ENCODE measurements at regions not wholly inside any gene's neighbourhood (a gene's known extent, or its start where the extent isn't known, plus 50 kb on each side); places are given as distances from the start of the nearest gene placed in this dataset.

DNA sequence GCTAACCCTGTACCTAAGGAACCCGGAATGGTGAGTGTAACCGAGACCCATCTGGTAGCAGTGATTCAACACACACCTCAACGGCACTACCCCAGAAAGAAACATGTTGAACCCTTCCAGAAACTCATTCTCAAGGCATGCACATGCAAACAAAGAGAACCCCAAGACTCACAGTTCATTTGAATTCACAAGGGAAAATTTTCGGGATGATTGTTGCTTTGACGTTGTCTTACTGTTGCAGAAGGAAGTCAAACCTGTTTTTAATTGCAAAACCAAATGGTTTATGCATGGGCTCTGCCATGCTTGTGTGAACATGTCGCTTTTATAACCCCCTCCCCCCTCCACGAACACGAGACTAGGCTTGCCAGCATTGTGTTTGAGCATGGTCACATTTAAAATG lies 539.7 kb downstream of the GATA3 start:
- WGBS, result 42% methylated on average over 8 of the region's 8 CpGs
- no peaks in the 10 kb centered on the region for H3K27me3 ChIP-seq (replicated peaks; ENCODE audit: insufficient read depth)
- no peak overlapping the region for H3K27ac ChIP-seq
- no peaks in the 10 kb centered on the region for H3K36me3 ChIP-seq
- TF ChIP-seq POLR2A (IDR thresholded peaks at IDR 0.05) (no peak), POLR2AphosphoS5 (IDR thresholded peaks at IDR 0.05) (peak; percentile 31)
- no peaks in the 10 kb centered on the region for H3K4me1 ChIP-seq (replicated peaks)
- H3K4me3 ChIP-seq, result no peak overlapping the region
- DNase-seq (ENCODE audit: low spot score), result peak; percentile 31
- intact Hi-C loops (cut with DNase I), result no loop called here
- no peaks in the 10 kb centered on the region for H3K9me3 ChIP-seq

DNA sequence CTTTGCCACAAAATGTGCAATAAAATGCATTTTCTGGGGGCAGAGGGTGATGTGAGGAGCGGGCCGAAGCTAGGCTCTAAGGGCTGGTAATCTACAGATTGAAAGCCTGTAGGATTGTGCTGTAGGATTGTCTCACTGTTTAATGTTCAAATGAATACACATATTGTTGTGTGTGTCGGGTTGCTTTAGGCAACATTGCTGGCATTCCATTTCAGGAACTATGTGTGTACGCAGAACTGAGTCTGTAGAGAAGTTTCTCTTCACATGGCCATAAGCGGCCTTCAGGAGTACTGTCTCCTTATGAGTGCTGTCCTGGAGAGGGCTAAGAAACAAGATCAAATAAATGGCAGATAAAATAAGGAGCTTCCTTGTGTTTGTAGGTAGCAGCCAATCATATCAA lies 540.2 kb downstream of the GATA3 start:
- intact Hi-C loops (cut with DNase I), result no loop called here
- H3K36me3 ChIP-seq, result no peaks in the 10 kb centered on the region
- WGBS, result 60% methylated on average over 5 of the region's 5 CpGs
- no peak overlapping the region for H3K27ac ChIP-seq
- no peaks in the 10 kb centered on the region for H3K27me3 ChIP-seq (replicated peaks; ENCODE audit: insufficient read depth)
- DNase-seq (ENCODE audit: low spot score), result no peak
- H3K4me3 ChIP-seq, result no peak overlapping the region
- TF ChIP-seq POLR2AphosphoS5 (IDR thresholded peaks at IDR 0.05), result no peak
- no peak for TF ChIP-seq POLR2A (IDR thresholded peaks at IDR 0.05)
- TF ChIP-seq, protein P1, sequence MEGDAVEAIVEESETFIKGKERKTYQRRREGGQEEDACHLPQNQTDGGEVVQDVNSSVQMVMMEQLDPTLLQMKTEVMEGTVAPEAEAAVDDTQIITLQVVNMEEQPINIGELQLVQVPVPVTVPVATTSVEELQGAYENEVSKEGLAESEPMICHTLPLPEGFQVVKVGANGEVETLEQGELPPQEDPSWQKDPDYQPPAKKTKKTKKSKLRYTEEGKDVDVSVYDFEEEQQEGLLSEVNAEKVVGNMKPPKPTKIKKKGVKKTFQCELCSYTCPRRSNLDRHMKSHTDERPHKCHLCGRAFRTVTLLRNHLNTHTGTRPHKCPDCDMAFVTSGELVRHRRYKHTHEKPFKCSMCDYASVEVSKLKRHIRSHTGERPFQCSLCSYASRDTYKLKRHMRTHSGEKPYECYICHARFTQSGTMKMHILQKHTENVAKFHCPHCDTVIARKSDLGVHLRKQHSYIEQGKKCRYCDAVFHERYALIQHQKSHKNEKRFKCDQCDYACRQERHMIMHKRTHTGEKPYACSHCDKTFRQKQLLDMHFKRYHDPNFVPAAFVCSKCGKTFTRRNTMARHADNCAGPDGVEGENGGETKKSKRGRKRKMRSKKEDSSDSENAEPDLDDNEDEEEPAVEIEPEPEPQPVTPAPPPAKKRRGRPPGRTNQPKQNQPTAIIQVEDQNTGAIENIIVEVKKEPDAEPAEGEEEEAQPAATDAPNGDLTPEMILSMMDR (IDR thresholded peaks at IDR 0.05), result no peak
- H3K9me3 ChIP-seq, result no peaks in the 10 kb centered on the region
- no peaks in the 10 kb centered on the region for H3K4me1 ChIP-seq (replicated peaks)

DNA sequence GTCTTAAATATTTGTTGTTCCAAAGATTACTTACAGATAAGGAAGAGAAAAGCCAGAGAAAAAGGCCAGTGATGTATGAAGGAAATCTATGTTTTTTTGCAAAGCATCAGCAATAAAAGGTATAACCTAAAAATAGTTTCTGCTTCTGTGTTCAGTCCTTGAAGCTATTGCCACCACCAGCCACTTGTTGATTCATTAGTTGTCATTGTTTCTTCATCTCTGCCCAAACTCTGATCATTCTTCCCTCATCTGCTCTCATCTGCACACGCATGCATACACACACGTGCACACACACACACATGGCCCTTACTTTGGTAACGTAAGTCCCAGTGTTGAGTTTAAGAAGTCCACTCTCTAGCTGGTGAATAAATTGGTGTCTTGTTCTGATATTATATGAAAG lies 540.7 kb downstream of the GATA3 start:
- Histone ChIP-seq H3K4me1 (replicated peaks) (no peaks in the 10 kb centered on the region), H3K9me3 (no peaks in the 10 kb centered on the region), H3K27ac (no peak overlapping the region), H3K36me3 (no peaks in the 10 kb centered on the region), H3K4me3 (no peak overlapping the region), H3K27me3 (replicated peaks; ENCODE audit: insufficient read depth) (no peaks in the 10 kb centered on the region)
- WGBS, result 72% methylated on average over 3 of the region's 3 CpGs
- TF ChIP-seq POLR2A (IDR thresholded peaks at IDR 0.05) (no peak), POLR2AphosphoS5 (IDR thresholded peaks at IDR 0.05) (no peak)
- TF ChIP-seq, protein P1 (IDR thresholded peaks at IDR 0.05), result no peak
- intact Hi-C loops (cut with DNase I), result no loop called here
- DNase-seq (ENCODE audit: low spot score), result no peak

DNA sequence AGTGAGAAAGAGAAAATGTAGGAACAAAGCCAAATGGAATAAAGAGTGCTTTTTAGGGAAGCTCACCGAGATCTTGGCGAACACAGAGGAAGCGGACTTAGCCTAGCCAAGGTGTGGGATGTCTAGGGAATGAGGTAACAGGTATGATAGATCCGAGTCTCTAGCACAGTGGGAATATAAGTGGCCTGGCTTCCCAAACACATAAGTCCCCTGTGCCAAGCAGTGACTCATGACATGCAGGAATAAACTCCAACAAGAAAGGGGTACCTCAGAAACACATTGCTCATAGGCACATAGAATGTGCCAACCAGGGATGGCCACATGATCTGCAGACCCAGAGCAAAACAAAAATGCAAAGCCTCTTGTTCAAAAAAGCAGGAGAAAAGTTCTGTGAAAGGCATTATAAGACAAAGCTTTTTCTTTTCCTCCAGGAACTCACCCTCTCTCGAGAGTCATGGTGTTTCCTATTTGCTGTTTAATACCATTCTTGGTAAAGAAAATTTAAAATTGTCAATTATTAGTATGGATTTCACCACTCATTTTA lies 542.5 kb downstream of the GATA3 start:
- DNase-seq (ENCODE audit: low spot score), result peak; percentile 42
- Histone ChIP-seq H3K36me3 (no peaks in the 10 kb centered on the region), H3K27ac (no peak overlapping the region), H3K4me1 (replicated peaks) (no peaks in the 10 kb centered on the region), H3K9me3 (no peaks in the 10 kb centered on the region), H3K27me3 (replicated peaks; ENCODE audit: insufficient read depth) (no peaks in the 10 kb centered on the region), H3K4me3 (no peak overlapping the region)
- intact Hi-C loops (cut with DNase I), result no loop called here
- TF ChIP-seq POLR2A (IDR thresholded peaks at IDR 0.05), result no peak
- TF ChIP-seq, protein P1 (IDR thresholded peaks at IDR 0.05), result no peak
- TF ChIP-seq POLR2AphosphoS5 (IDR thresholded peaks at IDR 0.05), result no peak
- WGBS, result 42% methylated on average over 5 of the region's 5 CpGs

DNA sequence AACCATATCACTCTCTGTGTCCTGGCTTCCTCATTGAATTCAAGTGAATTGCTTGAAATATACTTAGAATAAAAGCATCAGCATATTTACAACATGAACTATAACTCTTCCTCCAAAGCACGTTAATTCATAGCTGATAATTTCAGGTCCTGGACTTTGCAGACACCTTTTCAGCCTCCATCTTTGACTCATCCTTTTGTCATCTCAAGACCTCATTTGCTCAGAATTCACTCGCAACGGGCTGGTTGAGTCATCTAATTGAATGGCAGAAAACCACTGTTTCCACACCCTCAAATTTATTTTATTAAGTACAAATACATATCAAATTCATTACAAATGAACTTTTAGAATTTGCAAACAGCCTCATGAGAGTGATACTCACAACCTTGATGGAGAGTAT lies 545.7 kb downstream of the GATA3 start:
- Histone ChIP-seq H3K9me3 (no peaks in the 10 kb centered on the region), H3K36me3 (no peaks in the 10 kb centered on the region), H3K4me3 (no peak overlapping the region), H3K27me3 (replicated peaks; ENCODE audit: insufficient read depth) (no peaks in the 10 kb centered on the region), H3K27ac (no peak overlapping the region), H3K4me1 (replicated peaks) (no peaks in the 10 kb centered on the region)
- TF ChIP-seq POLR2A (IDR thresholded peaks at IDR 0.05), result no peak
- TF ChIP-seq, protein P1 (IDR thresholded peaks at IDR 0.05), result no peak
- intact Hi-C loops (cut with DNase I), result no loop called here
- 93% methylated on average over 3 of the region's 3 CpGs for WGBS
- DNase-seq (ENCODE audit: low spot score), result no peak
